GM19372 (cell line): ENCODE measurements at regions not wholly inside any gene's neighbourhood (a gene's known extent, or its start where the extent isn't known, plus 50 kb on each side); places are given as distances from the start of the nearest gene placed in this dataset.

ENCODE experiments used
- ATAC-seq: cut with Tn5 transposase; IDR thresholded peaks from one replicate; pipeline ENCODE4 v1.9.1; 2021; ENCODE audit warnings: mild to moderate bottlenecking, low read depth, moderate library complexity; ENCODE audit not compliant: unreplicated experiment

DNA sequence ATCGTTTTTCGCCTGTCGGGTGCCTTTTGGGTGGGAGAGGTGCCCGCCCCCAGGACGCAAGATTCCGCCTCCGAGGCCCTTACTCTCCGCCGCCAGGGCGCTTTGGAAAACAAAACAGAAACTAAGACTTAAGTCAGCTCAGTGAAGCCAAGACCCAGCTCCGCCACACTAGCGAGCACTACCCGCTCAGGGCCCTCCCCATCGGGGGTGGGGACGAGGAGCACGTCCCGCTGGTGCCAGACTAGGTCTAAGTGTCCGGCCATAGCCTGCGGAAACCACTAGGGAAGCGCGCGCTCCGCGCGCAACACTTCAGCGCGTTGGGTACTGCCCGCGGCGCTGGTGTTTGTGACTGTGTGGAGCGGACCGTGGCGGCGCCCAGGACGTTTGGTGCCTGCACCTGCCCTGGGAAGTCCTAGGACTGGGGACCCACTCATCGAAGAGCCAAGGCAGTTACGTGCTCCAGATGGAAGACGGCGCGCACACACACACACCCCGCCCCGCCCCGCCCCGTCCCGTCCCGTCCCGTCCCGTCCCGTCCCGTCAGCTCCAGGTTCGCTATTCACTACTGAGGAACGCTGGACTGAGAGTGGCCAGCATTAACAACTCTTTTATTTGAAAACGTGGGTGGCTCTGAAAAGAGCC lies 57.6 kb upstream of the BOLA1 start:
- peak; percentile 34 for ATAC-seq

DNA sequence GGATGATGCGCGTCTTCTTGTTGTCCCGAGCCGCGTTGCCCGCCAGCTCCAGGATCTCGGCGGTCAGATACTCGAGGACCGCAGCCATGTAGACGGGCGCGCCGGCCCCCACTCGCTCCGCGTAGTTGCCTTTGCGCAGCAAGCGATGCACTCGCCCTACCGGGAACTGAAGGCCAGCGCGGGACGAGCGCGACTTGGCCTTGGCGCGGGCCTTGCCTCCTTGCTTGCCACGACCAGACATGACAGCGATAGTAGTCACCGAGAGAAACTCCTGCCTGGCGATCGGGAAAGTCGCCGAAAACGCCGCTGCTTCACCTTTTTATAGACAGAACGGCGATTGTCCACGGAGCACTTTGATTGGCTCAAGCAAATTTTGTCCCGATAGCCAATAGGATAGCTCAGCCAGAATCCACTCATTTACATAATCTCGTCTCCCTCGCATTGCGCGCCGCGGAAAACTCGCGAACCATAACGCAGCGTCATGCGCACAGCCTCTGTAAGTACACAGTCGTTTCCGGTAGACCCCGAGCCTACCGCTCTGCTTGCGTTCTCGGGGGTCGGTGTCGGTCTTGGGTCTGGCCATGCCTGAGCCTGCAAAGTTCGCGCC lies 56.8 kb upstream of the BOLA1 start:
- peak; percentile 53 for ATAC-seq

DNA sequence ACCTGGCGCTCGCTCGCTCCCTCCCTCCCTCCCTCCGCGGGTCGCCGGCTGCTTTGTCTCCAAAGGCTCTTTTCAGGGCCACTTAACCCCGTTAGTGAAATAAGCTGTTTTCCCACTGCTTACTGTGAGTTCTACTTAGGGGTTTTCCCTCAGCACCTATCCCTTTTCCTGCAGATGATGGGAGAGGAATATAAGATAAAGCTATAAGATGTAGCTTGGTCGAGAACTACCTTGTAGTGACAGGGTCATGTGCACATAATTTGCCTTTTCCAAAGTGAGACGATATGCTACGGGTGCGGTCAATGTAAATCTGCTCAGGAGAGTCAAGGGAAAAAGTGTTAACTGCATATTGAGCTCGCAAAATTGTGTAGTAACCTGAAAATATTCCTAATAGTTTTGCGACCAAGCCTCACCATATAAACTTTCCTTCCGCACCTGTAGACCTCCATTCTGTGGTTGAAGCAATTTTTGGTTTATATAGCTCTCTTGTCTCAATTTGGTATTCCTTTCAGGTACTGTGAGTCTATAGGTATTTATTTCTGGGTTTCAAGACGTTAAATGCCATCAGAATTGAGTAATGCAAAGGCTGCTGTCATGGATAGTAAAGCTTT lies 55.8 kb upstream of the BOLA1 start:
- ATAC-seq: no peak

DNA sequence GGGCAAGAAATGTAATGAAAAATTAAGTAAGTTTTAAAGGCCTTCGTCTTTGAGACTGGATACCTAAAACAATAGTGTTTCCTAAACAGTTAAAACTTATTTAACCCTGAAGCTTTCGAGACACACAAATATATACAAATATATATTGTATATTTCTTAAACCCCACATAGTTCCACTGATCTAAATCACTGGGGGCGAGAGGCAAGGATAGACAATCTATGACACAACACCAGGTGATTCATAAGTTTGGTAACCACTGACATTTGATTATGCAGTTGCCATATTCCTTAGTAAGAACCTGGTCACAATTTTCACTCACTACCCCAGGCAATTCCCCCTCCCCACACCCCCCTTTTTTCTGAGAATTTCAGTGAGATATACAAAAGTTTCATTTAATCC lies 55.3 kb upstream of the BOLA1 start:
- no peak for ATAC-seq

DNA sequence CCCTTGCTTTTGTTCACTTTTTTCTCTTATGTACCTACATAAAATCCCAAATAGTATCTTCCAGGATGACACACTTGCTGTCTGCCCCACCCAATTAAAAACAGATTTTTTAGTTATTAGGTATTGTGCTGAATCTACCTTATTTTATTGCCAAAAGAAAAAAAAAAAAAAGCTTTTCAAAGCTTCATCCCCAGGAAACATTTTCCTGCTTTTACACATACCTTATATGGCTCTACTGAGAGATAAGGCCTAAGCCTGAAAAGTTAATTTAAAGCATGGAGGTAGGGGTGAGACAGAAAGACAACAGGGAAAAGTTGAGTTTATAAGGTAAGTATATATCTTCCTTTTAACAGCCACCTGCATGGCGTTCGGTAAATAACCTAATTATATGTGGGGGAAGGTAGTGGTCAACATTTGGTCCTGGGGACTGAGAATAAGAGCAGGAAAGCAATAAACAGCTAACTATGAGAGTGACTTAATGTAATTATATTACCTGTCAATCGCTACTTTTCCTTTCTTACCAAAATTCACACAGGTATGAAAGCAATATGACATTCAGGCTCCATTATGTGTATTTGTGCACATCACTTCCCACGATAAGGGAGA lies 54.6 kb upstream of the BOLA1 start:
- no peak for ATAC-seq

DNA sequence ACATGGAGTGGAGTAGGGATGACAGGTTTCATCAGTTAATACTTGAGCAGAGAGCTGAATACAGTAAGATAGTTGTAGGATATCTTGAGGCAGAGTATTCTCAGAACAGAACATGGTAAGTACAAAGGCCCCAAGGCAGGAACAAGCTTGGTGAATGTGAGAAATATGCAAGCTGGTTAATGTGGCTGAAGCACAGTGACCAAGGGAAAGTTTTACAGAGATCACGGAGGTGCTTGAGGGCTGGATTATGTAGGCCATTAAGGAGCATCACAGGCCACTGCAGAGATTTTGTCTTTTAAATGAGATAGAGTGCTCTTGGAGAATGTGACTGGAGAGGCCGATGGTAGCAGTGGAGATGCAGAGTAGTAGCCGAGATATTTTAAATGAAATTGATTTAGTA lies 54.0 kb upstream of the BOLA1 start:
- ATAC-seq: no peak

DNA sequence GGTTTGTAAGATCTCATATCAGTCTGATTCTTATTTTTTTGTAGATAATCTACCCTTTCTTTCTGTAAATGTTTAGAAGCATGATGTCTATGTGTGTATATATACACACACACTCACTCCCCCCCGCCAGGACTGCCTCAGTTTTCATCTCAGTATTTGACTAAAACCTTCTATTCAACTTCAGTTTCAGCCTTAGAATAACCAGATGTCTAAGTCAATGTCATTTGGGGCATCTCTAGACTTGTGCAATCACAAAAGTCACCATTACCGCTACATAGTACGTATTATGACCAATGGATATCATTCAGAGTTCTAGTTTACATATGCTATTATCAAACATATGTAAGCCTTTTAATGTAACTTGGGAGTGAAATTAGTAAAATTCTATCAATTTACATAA lies 53.3 kb upstream of the BOLA1 start:
- no peak for ATAC-seq

DNA sequence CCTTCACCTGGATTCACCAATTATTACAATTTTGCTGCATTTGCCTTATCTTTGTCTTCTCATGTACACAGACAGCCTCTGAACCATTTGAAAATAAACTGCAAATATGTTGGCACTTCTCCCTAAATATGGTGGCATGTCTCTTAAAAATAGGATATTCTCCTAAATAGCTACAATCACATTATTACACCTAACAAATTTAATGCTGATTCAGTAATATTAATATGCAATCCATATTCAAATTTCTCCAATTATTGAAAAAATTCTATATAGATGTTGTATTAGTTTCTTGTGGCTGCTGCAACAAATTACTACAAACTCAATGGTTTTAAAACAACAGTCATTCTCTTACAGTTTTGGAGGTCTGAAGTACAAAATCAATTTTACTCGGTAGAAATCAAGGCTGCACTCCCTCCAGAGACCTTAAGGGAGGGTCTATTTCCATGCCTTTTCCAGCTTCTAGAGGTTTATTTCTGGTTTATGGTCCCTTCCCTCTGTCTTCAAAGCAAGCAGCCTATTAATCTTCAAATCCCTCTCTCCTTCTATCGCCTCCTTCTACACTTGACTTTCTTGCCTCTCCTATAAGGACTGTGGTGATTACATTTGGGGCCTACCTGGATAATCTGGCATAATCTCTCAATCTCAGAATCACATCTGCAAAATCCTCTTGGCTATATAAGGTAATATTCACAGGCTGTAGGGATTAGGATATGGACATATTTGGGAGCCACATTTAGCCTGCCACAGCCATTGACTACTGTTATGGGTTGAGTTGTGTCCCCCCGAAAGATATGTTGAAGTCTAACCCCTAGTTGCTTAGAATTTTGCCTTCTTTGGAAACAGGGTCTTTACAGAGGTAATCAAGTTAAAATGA lies 52.5 kb upstream of the BOLA1 start:
- no peak for ATAC-seq

DNA sequence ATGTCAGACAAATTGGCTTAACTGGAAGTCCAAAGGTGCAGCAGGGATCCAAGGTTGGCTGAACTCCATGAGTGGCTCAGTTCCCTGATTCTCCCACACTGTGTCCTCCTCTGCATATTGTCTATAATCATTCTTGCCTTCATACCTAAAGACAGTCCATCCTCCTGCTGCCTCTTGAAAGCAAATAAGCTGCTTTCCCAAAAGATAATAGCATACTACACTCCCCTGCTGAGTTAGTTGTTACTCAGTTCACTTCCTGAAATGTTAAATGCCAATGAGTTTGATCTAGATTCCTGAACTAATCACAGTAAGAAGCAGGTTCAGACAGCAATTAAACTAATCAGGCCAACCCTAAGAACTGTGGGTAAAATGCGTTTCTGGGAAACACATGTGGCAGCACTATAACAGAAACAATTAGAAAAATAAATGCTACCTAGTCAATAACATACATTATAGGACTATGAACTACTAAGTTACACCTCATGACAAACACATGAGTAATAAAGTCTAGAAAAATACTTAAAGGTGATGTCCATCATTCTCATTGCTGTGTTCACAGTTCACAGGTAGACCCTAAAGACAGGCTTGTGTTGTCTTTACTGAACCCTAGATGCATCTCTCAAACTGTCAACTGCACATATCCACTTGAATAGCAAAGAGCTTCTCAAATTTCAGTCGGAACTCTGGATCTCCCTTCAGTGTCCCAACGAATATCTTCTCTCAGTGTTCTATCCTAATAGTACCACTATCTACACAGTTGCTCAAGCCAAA lies 50.8 kb upstream of the BOLA1 start:
- no peak for ATAC-seq

DNA sequence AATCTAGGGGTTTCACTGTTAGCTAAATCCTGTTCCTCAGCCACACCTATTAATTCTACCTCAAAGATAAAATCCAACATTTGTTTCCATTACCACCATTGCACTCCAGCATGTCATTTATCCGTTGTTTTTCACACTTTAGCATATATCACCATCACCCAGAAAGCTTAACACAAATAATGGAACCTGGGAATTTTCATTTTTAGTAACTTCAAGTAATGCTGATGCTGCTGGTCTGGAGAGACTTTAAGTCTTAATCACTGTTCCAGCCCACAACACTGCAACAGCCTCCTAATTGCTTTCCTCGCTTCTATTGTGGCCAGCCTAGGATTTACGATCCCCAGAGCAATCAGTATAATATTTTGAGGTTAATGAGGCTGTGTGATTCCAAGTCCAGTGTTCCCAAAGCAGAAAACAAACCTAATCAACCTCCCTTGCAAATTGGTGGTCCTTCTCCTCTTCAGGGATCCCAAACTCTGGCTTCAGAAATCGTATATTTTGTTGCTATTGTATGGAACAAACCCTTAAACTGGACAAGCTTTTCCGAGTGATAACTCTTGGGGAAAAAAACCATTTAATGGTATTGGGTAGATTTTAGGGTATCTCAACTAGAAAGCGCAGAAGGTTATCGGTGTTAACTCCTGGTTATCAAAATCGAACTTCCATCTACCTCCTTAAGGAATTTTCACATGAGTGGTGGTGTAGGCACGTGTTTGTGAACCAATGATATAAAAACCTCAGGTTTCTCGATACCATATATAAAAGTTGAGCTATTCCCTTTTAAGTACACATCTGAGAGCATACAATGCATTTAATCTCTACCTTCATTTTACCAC lies 50.0 kb upstream of the BOLA1 start:
- no peak for ATAC-seq
